Smooth muscle cell (in vitro differentiated cells): ENCODE measurements at regions not wholly inside any gene's neighbourhood (a gene's known extent, or its start where the extent isn't known, plus 50 kb on each side); places are given as distances from the start of the nearest gene placed in this dataset.

Experiments used
- DNase-seq: peaks from one replicate; lab custom pipeline; 2025; ENCODE audit not compliant: unreplicated experiment; lab: John Stamatoyannopoulos, UW
- H2AFZ ChIP-seq: fragments of 200-600 bp; sonication (generic); 2 replicates; pipeline ENCODE4 v1.6.0; 2016; ENCODE audit warnings: antibody characterized with exemption, low read depth, mild to moderate bottlenecking
- H3F3A ChIP-seq: fragments of 200-600 bp; sonication (generic); 2 replicates; pipeline ENCODE4 v1.6.0; 2017; ENCODE audit warnings: antibody characterized with exemption, low read depth
- H3K27ac ChIP-seq: fragments of 200-600 bp; sonication (generic); 2 replicates; pipeline ENCODE4 v1.5.1; 2016; ENCODE audit warnings: low read depth, mild to moderate bottlenecking
- H3K27me3 ChIP-seq: fragments of 200-600 bp; sonication (generic); 2 replicates; pipeline ENCODE4 v1.6.1; 2016; ENCODE audit warnings: low read depth, mild to moderate bottlenecking
- H3K36me3 ChIP-seq: fragments of 200-600 bp; sonication (generic); 2 replicates; pipeline ENCODE4 v1.5.1; 2016; ENCODE audit warnings: low read depth
- H3K4me1 ChIP-seq: fragments of 200-600 bp; sonication (generic); 2 replicates; pipeline ENCODE4 v1.5.1; 2016; ENCODE audit warnings: low read depth
- H3K4me2 ChIP-seq: fragments of 200-600 bp; sonication (generic); 2 replicates; pipeline ENCODE4 v1.6.0; 2016; ENCODE audit warnings: mild to moderate bottlenecking
- H3K4me3 ChIP-seq: fragments of 200-600 bp; sonication (generic); 2 replicates; pipeline ENCODE4 v1.5.1; 2016; ENCODE audit warnings: mild to moderate bottlenecking
- H3K79me2 ChIP-seq: fragments of 200-600 bp; sonication (generic); 2 replicates; pipeline ENCODE4 v1.6.0; 2016; ENCODE audit warnings: low read depth, mild to moderate bottlenecking
- H3K9ac ChIP-seq: fragments of 200-600 bp; sonication (generic); 2 replicates; pipeline ENCODE4 v1.6.0; 2016; ENCODE audit warnings: low read depth
- H3K9me3 ChIP-seq: fragments of 200-600 bp; sonication (generic); replicated peaks from 2 replicates; pipeline ENCODE4 v1.5.1; 2016; ENCODE audit warnings: low read depth
- H4K20me1 ChIP-seq: fragments of 200-600 bp; sonication (generic); 2 replicates; pipeline ENCODE4 v1.6.0; 2016; ENCODE audit warnings: low read depth
- WGBS: methylation state at CpG from one replicate; pipeline ENCODE4 v1.1.7; 2016; ENCODE audit warnings: low lambda C conversion rate; 5-methylcytosine and 5-hydroxymethylcytosine counted together
- TF ChIP-seq, protein P1 (sequence below): fragments of 200-600 bp; sonication (generic); IDR thresholded peaks from 2 replicates; pipeline ENCODE4 v1.5.1; 2017; ENCODE audit warnings: borderline replicate concordance, mild to moderate bottlenecking, antibody characterized with exemption; ENCODE audit not compliant: insufficient read depth, poor library complexity, severe bottlenecking

DNA sequence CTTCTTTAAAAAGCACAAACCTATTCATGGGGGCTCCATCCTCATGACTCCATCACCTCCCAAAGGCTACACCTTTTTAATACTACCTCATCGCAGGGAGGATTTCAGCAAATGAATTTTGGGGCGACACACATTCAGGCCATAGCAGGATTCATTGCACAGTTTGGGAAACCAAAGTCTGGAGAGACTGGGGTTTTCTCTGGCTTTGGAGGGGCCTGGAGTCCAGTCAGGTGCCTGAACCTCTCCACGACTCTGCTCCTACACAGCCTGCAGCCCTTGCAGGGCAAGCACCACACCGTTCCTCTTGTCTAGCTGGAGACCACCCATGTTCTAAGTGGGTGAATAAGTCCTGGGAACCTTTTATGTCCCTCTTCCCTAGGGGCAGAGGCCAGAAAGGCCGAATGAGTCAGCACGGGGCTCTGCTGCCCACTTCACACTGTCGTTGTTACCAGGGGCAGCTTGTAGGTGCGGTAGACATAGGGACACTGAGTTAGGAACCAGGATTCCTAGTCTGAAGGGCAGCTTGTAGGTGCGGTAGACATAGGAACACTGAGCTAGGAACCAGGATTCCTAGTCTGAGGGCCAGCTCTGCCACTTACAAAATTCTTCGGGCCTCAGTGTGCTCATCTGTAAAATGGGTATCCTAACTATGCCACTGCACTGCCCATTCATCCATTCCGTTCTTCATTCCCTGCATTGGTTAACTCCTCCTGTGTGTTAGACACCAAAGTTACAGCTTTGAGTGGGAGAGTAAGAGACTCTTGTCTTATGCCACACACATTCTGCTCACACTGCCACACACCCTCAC lies 251.7 kb upstream of the B3GAT1 start:
- TF ChIP-seq, protein P1, sequence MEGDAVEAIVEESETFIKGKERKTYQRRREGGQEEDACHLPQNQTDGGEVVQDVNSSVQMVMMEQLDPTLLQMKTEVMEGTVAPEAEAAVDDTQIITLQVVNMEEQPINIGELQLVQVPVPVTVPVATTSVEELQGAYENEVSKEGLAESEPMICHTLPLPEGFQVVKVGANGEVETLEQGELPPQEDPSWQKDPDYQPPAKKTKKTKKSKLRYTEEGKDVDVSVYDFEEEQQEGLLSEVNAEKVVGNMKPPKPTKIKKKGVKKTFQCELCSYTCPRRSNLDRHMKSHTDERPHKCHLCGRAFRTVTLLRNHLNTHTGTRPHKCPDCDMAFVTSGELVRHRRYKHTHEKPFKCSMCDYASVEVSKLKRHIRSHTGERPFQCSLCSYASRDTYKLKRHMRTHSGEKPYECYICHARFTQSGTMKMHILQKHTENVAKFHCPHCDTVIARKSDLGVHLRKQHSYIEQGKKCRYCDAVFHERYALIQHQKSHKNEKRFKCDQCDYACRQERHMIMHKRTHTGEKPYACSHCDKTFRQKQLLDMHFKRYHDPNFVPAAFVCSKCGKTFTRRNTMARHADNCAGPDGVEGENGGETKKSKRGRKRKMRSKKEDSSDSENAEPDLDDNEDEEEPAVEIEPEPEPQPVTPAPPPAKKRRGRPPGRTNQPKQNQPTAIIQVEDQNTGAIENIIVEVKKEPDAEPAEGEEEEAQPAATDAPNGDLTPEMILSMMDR, result no peak
- Histone ChIP-seq H4K20me1 (no peaks in the 10 kb centered on the region), H3K36me3 (no peaks in the 10 kb centered on the region), H2AFZ (no peak overlapping the region), H3F3A (no peaks in the 10 kb centered on the region), H3K4me3 (no peak overlapping the region), H3K4me2 (no peak overlapping the region), H3K4me1 (no peaks in the 10 kb centered on the region), H3K27me3 (peaks cover 4% of the 10 kb centered on the region), H3K9ac (no peak overlapping the region), H3K79me2 (no peaks in the 10 kb centered on the region), H3K9me3 (no peaks in the 10 kb centered on the region), H3K27ac (no peak overlapping the region)
- DNase-seq, result no peak
- WGBS, result 93% methylated on average over 11 of the region's 11 CpGs

DNA sequence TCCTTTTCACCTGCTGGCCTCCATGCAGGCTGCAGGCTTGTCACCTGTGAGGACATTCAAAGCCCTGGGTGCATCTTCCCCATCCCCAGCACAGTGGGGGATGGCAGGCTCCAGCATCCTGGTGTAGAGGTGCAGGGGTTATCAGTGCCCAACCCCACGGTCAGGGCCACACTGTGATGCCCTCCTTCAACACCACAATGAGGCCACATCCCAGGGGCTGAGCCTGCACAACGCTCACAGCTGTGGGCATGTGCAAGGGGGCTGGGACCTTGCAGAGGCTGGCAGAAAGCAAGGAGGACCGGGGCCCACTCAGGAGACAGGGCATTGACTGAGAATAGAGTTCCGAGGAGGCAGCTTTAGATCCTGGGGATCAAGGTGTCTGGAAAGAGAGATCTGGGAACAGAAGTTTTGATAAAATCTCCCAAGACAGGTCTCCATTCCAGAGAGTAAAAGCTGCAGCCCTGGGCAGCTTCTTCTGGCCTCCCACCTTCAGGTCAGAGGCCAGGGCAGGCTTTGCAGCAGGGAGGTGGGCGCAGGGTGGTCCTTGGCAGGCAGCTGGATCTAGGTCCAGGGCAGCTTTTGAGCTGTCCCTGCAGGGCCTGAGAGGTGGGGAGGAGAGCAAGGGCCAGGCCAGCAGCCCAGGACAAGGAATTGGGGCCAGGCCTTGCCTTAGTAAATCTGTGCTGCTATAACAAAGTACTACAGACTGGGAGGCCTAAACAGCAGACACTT lies 250.8 kb upstream of the B3GAT1 start:
- no peak overlapping the region for H3K9ac ChIP-seq
- H3K27ac ChIP-seq, result no peak overlapping the region
- DNase-seq, result no peak
- H3K79me2 ChIP-seq, result no peaks in the 10 kb centered on the region
- H3K4me1 ChIP-seq, result no peaks in the 10 kb centered on the region
- no peak overlapping the region for H2AFZ ChIP-seq
- H3K9me3 ChIP-seq, result no peaks in the 10 kb centered on the region
- 93% methylated on average over 5 of the region's 5 CpGs for WGBS
- H4K20me1 ChIP-seq, result no peaks in the 10 kb centered on the region
- H3K36me3 ChIP-seq, result no peaks in the 10 kb centered on the region
- no peak overlapping the region for H3K4me3 ChIP-seq
- TF ChIP-seq, protein P1, result no peak
- H3F3A ChIP-seq, result no peaks in the 10 kb centered on the region
- H3K27me3 ChIP-seq, result peaks cover 4% of the 10 kb centered on the region
- no peak overlapping the region for H3K4me2 ChIP-seq

DNA sequence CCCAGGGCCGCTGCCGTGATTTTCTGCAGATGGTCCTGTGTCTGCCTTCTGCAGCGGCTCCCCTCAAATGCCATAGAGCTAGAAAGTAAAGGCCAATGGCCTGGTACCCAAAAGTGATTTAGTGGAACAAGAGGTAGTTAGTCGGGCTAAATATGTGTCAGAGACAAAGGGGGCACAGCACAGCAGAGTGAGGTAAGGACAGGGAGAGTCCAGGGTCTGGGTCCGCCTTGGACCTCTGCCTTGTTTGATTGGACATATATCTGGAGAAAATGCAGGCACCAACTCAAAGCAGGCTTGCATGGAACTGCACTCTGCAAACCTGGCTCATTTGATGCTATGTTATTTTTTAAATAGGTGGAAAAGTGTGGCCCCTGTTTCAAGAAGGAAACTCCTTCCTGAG lies 249.6 kb upstream of the B3GAT1 start:
- no peak overlapping the region for H3K4me3 ChIP-seq
- no peak overlapping the region for H3K4me2 ChIP-seq
- no peaks in the 10 kb centered on the region for H4K20me1 ChIP-seq
- 91% methylated on average over 5 of the region's 5 CpGs for WGBS
- H3K27me3 ChIP-seq, result peaks cover 4% of the 10 kb centered on the region
- no peak overlapping the region for H3K9ac ChIP-seq
- H3K79me2 ChIP-seq, result no peaks in the 10 kb centered on the region
- no peaks in the 10 kb centered on the region for H3K4me1 ChIP-seq
- H3K36me3 ChIP-seq, result no peaks in the 10 kb centered on the region
- no peaks in the 10 kb centered on the region for H3K9me3 ChIP-seq
- H3K27ac ChIP-seq, result no peak overlapping the region
- TF ChIP-seq, protein P1, result no peak
- no peak for DNase-seq
- H3F3A ChIP-seq, result no peaks in the 10 kb centered on the region
- no peak overlapping the region for H2AFZ ChIP-seq
